ENCODE measurements at regions not wholly inside any gene's neighbourhood (a gene's known extent, or its start where the extent isn't known, plus 50 kb on each side); places are given as distances from the start of the nearest gene placed in this dataset.

- DNase-seq (ENCODE audit: low read depth in 2 of 2): no peak
These were observed 1241.1 kb upstream of the EYS start for GRCh38 chr6:66948106-66948505.

DNA sequence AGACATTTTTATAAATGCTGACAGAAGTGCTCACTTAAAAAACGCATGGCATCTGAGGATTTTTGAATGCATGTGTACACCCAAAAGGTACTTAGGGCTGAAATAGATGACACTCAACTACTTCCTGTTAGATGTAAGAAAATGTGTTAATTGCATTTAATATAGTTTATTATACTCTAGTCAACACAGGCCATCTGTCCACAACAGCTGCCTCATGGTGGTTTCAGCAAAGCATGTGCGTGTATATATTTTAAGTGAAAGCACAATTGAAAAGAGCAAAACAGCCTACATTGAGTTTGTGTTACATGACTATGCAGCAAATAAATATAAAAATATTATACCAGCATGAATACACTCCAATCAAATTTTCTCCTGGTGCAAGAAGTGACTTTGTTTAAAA is 1233.0 kb upstream of the EYS start:
- no peak for DNase-seq (ENCODE audit: low read depth in 2 of 2)

GRCh38 chr6:66937180-66937579 is 1230.2 kb upstream of the EYS start:
- no peak for DNase-seq (ENCODE audit: low read depth in 2 of 2)

GRCh38 chr6:66935612-66936011 is 1228.6 kb upstream of the EYS start:
- DNase-seq (ENCODE audit: low read depth in 2 of 2): no peak

GRCh38 chr6:66931787-66932186 is 1224.8 kb upstream of the EYS start:
- DNase-seq (ENCODE audit: low read depth in 2 of 2): no peak

DNA sequence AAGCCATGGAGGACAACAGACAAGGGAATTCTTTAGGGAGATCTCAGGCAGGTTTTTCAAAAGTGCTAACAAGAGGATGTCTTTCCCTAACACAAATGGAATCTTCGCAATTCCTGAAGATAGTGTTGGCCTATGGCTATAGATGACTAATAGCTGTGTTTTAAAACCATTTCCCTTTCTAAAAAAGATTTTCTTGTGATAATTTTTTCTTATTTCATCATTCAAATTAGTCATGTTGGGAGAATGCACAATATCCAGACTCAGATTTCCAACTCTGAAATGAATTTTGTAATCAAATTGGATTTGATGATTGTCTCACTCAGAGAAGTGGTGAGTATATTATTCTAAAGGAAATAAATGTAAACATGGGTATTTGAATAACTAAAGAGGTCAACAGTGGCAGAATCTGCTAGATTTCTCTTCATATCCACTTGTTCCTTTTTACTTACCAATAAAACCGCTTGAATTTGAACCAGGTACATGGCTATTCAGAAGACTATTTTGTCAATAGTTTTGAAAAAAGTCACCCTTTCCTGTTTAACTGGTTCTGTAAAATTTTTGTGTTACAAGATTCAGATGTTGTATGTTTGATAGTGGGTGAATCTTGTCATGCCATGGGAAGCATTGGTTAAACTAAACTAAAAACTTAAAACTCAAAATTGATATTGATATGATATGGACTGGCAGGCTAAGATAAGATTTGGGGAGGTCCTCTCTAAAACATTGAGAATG is 1223.7 kb upstream of the EYS start:
- no peak for DNase-seq (ENCODE audit: low read depth in 2 of 2)

- no peak for DNase-seq (ENCODE audit: low read depth in 2 of 2)
These were observed 1219.0 kb upstream of the EYS start for GRCh38 chr6:66926060-66926459.

GRCh38 chr6:66913657-66914056 is 1206.6 kb upstream of the EYS start:
- no peak for DNase-seq (ENCODE audit: low read depth in 2 of 2)

DNA sequence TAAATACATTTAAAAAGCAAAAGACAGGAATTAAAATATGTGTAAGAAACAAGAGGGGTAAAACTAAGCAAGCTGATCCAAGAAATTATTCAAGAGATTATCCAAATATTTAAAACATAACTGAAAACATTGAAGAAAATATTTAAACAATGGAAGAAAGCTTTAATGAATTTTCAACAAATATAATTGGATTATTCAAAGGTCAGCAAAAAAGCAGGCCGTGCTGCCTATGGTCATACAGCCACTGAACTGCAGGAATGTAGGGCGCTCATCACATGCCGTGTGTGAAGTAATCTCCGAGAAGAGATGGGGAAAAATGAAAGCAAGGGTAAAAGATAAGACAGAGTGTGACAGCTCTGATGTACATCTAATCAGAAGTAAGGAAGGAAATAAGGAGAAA is 1195.4 kb upstream of the EYS start:
- no peak for DNase-seq (ENCODE audit: low read depth in 2 of 2)

DNA sequence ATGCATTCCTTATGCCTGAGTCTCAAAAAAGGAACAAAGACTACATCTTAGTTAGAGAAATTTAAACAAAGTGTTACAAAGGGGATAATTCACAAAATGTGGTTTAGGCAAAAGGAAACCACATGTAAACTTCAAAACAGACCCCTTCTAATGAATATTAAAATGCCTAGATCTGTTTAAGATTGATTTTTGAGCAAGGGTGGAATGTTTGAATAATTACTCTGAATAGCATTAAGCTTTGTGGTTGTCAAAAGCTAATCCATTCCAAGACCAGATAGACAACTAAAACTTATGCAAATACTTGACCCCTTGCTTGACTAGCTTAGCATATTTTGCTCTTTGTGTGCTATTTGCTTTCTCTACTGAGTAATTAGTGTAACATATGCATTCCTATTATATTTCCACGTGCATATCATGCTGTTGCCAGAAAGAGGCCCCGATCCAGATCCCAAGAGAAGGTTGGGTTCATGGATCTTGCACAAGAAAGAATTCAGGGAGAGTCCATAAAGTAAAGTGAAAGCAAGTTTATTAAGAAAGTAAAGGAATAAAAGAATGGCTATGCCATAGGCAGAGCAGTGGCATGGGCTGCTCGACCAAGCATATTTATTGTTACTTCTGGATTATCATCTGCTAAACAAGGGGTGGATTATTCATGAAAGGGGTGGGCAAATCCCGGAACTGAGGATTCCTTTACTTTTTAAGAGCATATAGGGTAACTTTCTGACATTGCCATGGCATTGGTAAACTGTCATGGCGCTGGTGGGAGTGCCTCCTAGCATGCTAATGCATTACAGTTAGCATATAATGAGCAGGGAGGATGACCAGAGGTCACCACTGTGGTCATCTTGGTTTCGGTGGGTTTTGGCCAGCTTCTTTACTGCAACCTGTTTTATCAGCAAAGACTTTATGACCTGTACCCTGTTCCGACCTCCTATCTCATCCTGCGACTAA is 1193.4 kb upstream of the EYS start:
- no peak for DNase-seq (ENCODE audit: low read depth in 2 of 2)

GRCh38 chr6:66897576-66897975 is 1190.5 kb upstream of the EYS start:
- DNase-seq (ENCODE audit: low read depth in 2 of 2): no peak

GRCh38 chr6:66896415-66896814 is 1189.4 kb upstream of the EYS start:
- DNase-seq (ENCODE audit: low read depth in 2 of 2): no peak

DNA sequence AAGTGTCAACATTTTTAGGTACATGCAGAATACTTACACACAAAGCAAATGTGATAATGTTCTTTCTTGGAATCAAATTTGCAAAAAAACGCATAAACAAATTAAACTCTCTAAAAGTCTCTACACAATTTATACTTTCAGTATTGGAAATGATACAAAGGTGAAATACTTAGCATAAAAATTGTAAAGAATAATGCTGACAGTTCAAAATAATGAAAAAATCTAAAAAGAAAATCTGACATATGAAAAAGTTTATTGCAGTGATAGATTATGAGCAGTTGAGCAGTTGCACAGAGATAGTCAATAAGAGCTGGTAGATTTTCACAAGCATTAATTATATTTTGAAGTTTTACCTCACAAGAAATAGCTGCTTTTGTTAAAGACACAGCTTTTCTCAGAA is 1176.4 kb upstream of the EYS start:
- DNase-seq (ENCODE audit: low read depth in 2 of 2): no peak

DNA sequence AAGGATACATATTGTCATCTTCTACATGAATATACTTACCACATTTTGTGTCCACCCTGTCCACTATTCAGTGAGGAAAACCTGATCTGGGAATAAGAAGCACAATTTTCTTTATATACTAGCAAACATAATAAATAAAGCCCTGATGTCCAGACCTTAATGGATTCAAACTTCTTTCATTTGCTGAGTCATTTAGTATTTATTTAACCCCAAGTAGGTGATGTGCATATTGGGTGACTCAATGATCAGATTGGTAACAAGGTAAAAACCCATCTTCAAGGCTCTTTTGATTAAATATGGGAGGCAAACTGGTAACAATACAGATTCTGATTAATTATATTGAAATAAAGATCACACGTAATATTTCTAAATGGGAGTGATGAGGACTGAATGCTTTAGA is 1159.8 kb upstream of the EYS start:
- no peak for DNase-seq (ENCODE audit: low read depth in 2 of 2)

DNA sequence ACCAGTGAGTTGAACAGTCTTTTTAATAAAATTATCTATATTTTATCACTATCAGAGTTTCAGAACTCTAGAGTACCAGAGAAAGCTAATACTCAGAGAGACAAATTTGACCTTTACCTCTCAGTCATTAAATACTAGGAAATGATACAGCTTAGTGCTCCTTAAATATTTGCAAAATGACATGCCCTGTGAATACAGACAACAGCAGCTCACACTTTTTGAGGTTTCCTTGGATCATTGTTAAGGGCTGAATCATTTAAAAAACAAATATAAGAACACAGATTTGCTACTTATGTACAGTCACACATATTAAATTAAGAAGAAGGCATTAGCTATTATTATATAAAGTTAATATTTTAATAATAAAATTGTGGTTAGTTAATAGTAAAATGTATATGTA is 1158.7 kb upstream of the EYS start:
- no peak for DNase-seq (ENCODE audit: low read depth in 2 of 2)

- no peak for DNase-seq (ENCODE audit: low read depth in 2 of 2)
These were observed 1154.0 kb upstream of the EYS start for GRCh38 chr6:66861007-66861541.

DNA sequence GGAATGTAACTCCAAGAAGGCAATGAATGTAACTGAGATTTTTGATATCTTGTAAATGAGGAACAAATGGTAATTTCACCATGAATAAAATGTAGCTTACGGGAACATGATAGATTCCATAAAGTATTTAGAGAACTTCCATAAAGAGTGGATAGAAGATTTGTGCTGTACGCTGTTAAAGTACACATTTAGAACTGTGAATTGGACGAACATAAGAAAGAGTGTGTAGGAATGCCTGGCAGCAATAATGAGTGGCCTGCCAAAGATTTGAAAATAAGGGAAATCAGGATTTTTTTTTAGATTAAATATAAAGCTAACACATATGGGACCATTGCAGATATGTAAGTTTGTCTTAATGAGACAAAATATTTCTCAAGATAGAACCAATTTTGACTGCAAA is 1153.3 kb upstream of the EYS start:
- no peak for DNase-seq (ENCODE audit: low read depth in 2 of 2)

GRCh38 chr6:66858196-66858595 is 1151.2 kb upstream of the EYS start:
- DNase-seq (ENCODE audit: low read depth in 2 of 2): no peak

DNA sequence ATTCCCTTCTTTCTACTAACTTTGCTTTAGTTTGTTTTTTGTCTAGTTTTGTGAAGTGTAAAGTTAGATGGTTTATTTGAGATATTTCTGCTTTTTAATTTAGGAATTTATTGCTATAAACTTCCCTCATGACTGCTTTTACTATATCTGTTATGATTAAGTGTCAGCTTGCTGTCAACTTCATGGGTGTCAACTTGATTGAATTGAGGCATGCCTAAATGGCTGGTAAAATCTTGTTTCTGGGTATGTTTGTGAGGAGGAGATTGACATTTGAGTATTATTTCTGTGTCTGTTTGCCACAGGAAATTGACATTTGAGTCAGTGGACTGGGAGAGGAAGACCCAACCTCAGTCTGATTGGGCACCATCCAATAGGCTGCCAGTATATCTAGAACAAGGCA is 1147.0 kb upstream of the EYS start:
- no peak for DNase-seq (ENCODE audit: low read depth in 2 of 2)

DNA sequence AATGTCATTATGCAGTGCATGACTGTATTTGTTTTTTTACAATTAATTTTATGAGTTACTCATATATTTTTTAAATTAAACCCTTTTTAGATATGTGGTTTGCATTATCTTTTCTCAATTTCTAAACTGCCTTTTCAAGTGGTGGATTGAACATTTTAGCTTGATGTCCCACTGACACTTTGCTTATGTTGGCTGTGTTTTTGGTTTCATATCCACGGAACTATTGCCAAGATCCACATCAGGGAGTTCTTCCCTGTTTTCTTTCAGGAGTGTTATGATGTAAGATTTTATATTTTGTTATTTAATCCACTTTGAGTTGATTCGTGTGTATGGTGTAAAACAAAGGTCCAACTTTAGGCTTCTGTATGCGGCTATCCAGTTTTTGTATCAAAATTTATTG is 1144.9 kb upstream of the EYS start:
- DNase-seq (ENCODE audit: low read depth in 2 of 2): no peak

GRCh38 chr6:66849843-66850242 is 1142.8 kb upstream of the EYS start:
- no peak for DNase-seq (ENCODE audit: low read depth in 2 of 2)

- no peak for DNase-seq (ENCODE audit: low read depth in 2 of 2)
These were observed 1141.4 kb upstream of the EYS start for GRCh38 chr6:66848244-66848953.
